GDM1 (cell line): ENCODE measurements at regions not wholly inside any gene's neighbourhood (a gene's known extent, or its start where the extent isn't known, plus 50 kb on each side); places are given as distances from the start of the nearest gene placed in this dataset.
"Not testable (repeated sequence)": the region's sequence is repeated elsewhere in the genome, so short reads cannot be mapped to it uniquely, and the experiment has no call there.

Experiments
- DNase-seq: peaks from one replicate; lab custom pipeline; 2025; lab: John Stamatoyannopoulos, UW

GRCh38 chr4:126738926-126739325 lies 893.8 kb upstream of the INTU start:
- no peak for DNase-seq

- no peak for DNase-seq
Observed at GRCh38 chr4:126740687-126741086, 892.1 kb upstream of the INTU start.

GRCh38 chr4:126742048-126742447 lies 890.7 kb upstream of the INTU start:
- DNase-seq: no peak

GRCh38 chr4:126742885-126743284 lies 889.9 kb upstream of the INTU start:
- DNase-seq: no peak

- no peak for DNase-seq
Observed at GRCh38 chr4:126748736-126749135, 884.0 kb upstream of the INTU start.

- no peak for DNase-seq
Observed at GRCh38 chr4:126750723-126751122, 882.0 kb upstream of the INTU start.

- DNase-seq: no peak
Observed at GRCh38 chr4:126752126-126752525, 880.6 kb upstream of the INTU start.

GRCh38 chr4:126752702-126753101 lies 880.1 kb upstream of the INTU start:
- no peak for DNase-seq

- no peak for DNase-seq
Observed at GRCh38 chr4:126753592-126753991, 879.2 kb upstream of the INTU start.

- no peak for DNase-seq
Observed at GRCh38 chr4:126755506-126755905, 877.3 kb upstream of the INTU start.

- no peak for DNase-seq
Observed at GRCh38 chr4:126756050-126756829, 876.5 kb upstream of the INTU start.

- no peak for DNase-seq
Observed at GRCh38 chr4:126757219-126757618, 875.5 kb upstream of the INTU start.

GRCh38 chr4:126758493-126758892 lies 874.3 kb upstream of the INTU start:
- no peak for DNase-seq

- no peak for DNase-seq
Observed at GRCh38 chr4:126761947-126762662, 870.7 kb upstream of the INTU start.

GRCh38 chr4:126762663-126763247 lies 870.0 kb upstream of the INTU start:
- DNase-seq: no peak

GRCh38 chr4:126766241-126766640 lies 866.5 kb upstream of the INTU start:
- no peak for DNase-seq

GRCh38 chr4:126768338-126768737 lies 864.4 kb upstream of the INTU start:
- DNase-seq: no peak

GRCh38 chr4:126770811-126771553 lies 861.8 kb upstream of the INTU start:
- not testable (repeated sequence) for DNase-seq

- not testable (repeated sequence) for DNase-seq
Observed at GRCh38 chr4:126771618-126772017, 861.1 kb upstream of the INTU start.

- no peak for DNase-seq
Observed at GRCh38 chr4:126772662-126773061, 860.1 kb upstream of the INTU start.

- DNase-seq: no peak
Observed at GRCh38 chr4:126775485-126776106, 857.2 kb upstream of the INTU start.

GRCh38 chr4:126776361-126776760 lies 856.4 kb upstream of the INTU start:
- no peak for DNase-seq
